Neural progenitor cell (in vitro differentiated cells): ENCODE measurements at regions not wholly inside any gene's neighbourhood (a gene's known extent, or its start where the extent isn't known, plus 50 kb on each side); places are given as distances from the start of the nearest gene placed in this dataset.

Experiments used
- DNase-seq: peaks from one replicate; pipeline ENCODE4 v3.0.0-alpha.2; 2016; ENCODE audit warnings: low spot score
- H2AFZ ChIP-seq: fragments of 200-600 bp; sonication (generic); replicated peaks from 2 replicates; pipeline ENCODE4 v1.6.1; 2016; ENCODE audit warnings: antibody characterized with exemption
- H3F3A ChIP-seq: fragments of 200-600 bp; sonication (generic); 2 replicates; pipeline ENCODE4 v1.6.1; 2016; ENCODE audit warnings: antibody characterized with exemption, low read depth
- H3K27ac ChIP-seq: fragments of 200-600 bp; sonication (generic); 2 replicates; pipeline ENCODE4 v1.5.1; 2016; ENCODE audit warnings: mild to moderate bottlenecking
- H3K27me3 ChIP-seq: fragments of 200-600 bp; sonication (generic); 2 replicates; pipeline ENCODE4 v1.6.1; 2016; ENCODE audit warnings: mild to moderate bottlenecking, moderate library complexity
- H3K36me3 ChIP-seq: fragments of 200-600 bp; sonication (generic); 2 replicates; pipeline ENCODE4 v1.5.1; 2016
- H3K4me1 ChIP-seq: fragments of 200-600 bp; sonication (generic); 2 replicates; pipeline ENCODE4 v1.6.1; 2016; ENCODE audit warnings: mixed run types
- H3K4me2 ChIP-seq: fragments of 200-600 bp; sonication (generic); 2 replicates; pipeline ENCODE4 v1.6.1; 2016
- H3K4me3 ChIP-seq: fragments of 200-600 bp; sonication (generic); 2 replicates; pipeline ENCODE4 v1.5.1; 2016
- H3K79me2 ChIP-seq: fragments of 200-600 bp; sonication (generic); 2 replicates; pipeline ENCODE4 v1.6.1; 2016; ENCODE audit warnings: low read depth
- H3K9ac ChIP-seq: fragments of 200-600 bp; sonication (generic); 2 replicates; pipeline ENCODE4 v1.6.1; 2016
- H3K9me3 ChIP-seq: fragments of 200-600 bp; sonication (generic); 2 replicates; pipeline ENCODE4 v1.5.1; 2016; ENCODE audit warnings: low read depth
- H4K20me1 ChIP-seq: fragments of 200-600 bp; sonication (generic); 2 replicates; pipeline ENCODE4 v1.6.1; 2016; ENCODE audit warnings: low read depth
- H3K27ac Mint-ChIP-seq: 3 replicates; pipeline ENCODE4 v1.8.0; 2021; ENCODE audit warnings: mixed read lengths
- H3K27me3 Mint-ChIP-seq: 2 replicates; pipeline ENCODE4 v1.8.0; 2022; ENCODE audit warnings: low read depth, mild to moderate bottlenecking, inconsistent platforms, moderate library complexity, mixed read lengths; ENCODE audit not compliant: insufficient read depth
- H3K36me3 Mint-ChIP-seq: 3 replicates; pipeline ENCODE4 v1.8.0; 2021; ENCODE audit warnings: mixed read lengths
- H3K4me1 Mint-ChIP-seq: 3 replicates; pipeline ENCODE4 v1.8.0; 2021; ENCODE audit warnings: mixed read lengths
- H3K4me3 Mint-ChIP-seq: 3 replicates; pipeline ENCODE4 v1.8.0; 2021; ENCODE audit warnings: mild to moderate bottlenecking, moderate library complexity, mixed read lengths
- H3K9me3 Mint-ChIP-seq: 3 replicates; pipeline ENCODE4 v1.8.0; 2020; ENCODE audit warnings: mixed read lengths
- CTCF ChIP-seq: fragments of 200-600 bp; sonication (generic); IDR thresholded peaks from 2 replicates; pipeline ENCODE4 v1.5.1; 2017; ENCODE audit warnings: antibody characterized with exemption, mild to moderate bottlenecking
- EZH2 ChIP-seq: fragments of 200-600 bp; sonication (generic); IDR thresholded peaks from 2 replicates; pipeline ENCODE4 v1.6.1; 2017; ENCODE audit warnings: antibody characterized with exemption, mild to moderate bottlenecking, moderate library complexity
- EZH2phosphoT487 ChIP-seq: fragments of 200-600 bp; sonication (generic); IDR thresholded peaks from 2 replicates; pipeline ENCODE4 v1.6.1; 2017; ENCODE audit warnings: antibody characterized with exemption

DNA sequence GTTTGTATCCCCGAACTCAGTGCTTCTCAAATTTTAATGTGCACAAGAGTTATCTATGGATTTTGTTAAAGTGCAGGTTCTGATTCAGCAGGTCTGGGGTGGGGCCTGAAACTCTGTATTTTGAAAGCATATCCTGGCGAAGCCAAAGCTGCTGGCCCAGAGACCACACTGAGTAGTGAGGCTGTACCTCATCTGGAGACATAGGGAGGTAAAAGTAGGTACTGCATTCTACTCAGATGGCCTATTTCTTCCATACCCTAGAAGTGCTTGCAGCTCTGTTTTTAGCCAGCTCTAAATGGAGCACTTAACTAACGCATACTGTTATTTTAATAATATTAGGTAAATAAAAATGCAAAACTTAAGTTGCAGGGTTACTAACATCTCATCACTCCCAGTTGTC lies 206.2 kb upstream of the PRNP start:
- DNase-seq, result no peak
- Histone ChIP-seq H3K4me3 (no peak overlapping the region), H3K9me3 (no peaks in the 10 kb centered on the region), H3K36me3 (no peaks in the 10 kb centered on the region), H3K27ac (no peak overlapping the region), H2AFZ (no peak overlapping the region), H3K4me2 (no peak overlapping the region), H3K79me2 (no peaks in the 10 kb centered on the region), H3K9ac (no peak overlapping the region), H3K27me3 (no peaks in the 10 kb centered on the region), H3K4me1 (no peaks in the 10 kb centered on the region), H3F3A (no peaks in the 10 kb centered on the region), H4K20me1 (no peaks in the 10 kb centered on the region)
- H3K36me3 Mint-ChIP-seq, result no peaks in the 10 kb centered on the region
- no peaks in the 10 kb centered on the region for H3K27me3 Mint-ChIP-seq
- TF ChIP-seq CTCF (no peak), EZH2phosphoT487 (no peak), EZH2 (no peak)
- H3K4me1 Mint-ChIP-seq, result no peaks in the 10 kb centered on the region
- peaks cover 2% of the 10 kb centered on the region for H3K9me3 Mint-ChIP-seq
- H3K27ac Mint-ChIP-seq, result no peak overlapping the region
- no peak overlapping the region for H3K4me3 Mint-ChIP-seq

- no peaks in the 10 kb centered on the region for H3K4me1 ChIP-seq
- Mint-ChIP-seq H3K36me3 (no peaks in the 10 kb centered on the region), H3K4me1 (no peaks in the 10 kb centered on the region), H3K27ac (no peak overlapping the region), H3K27me3 (peaks cover 3% of the 10 kb centered on the region), H3K4me3 (no peak overlapping the region), H3K9me3 (peaks cover 2% of the 10 kb centered on the region)
- no peaks in the 10 kb centered on the region for H3K27me3 ChIP-seq
- no peaks in the 10 kb centered on the region for H3K36me3 ChIP-seq
- H3K9me3 ChIP-seq, result no peaks in the 10 kb centered on the region
- DNase-seq, result no peak
- H3K4me2 ChIP-seq, result no peak overlapping the region
- no peak overlapping the region for H2AFZ ChIP-seq
- H3K27ac ChIP-seq, result no peak overlapping the region
- no peak overlapping the region for H3K4me3 ChIP-seq
- H3F3A ChIP-seq, result no peaks in the 10 kb centered on the region
- TF ChIP-seq EZH2phosphoT487 (no peak), EZH2 (no peak), CTCF (no peak)
- H3K79me2 ChIP-seq, result no peaks in the 10 kb centered on the region
- H3K9ac ChIP-seq, result no peak overlapping the region
- H4K20me1 ChIP-seq, result no peaks in the 10 kb centered on the region
Observed at GRCh38 chr20:4476903-4477500, 209.3 kb upstream of the PRNP start.

DNA sequence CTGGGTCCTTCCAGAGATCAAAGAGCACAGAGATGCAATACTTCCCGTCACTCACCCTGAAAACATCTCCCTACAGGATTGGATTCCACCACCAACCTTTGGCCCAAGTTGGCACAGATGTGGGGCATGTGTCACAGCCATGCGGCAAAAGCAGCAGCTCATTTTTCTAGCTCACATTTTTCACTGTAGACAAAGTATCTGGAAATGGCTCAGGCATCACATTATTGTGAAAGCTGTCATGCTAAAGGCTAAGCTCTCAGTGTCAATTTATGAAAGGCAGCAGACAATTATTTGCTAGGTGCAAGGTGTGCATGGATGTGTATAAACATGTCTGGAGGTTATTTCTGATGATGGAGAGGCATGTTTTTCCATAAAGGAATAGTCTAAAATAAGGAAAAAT lies 213.3 kb upstream of the PRNP start:
- H3K4me3 Mint-ChIP-seq, result no peak overlapping the region
- no peaks in the 10 kb centered on the region for H3K4me1 ChIP-seq
- no peak for DNase-seq
- H3K27me3 ChIP-seq, result no peaks in the 10 kb centered on the region
- no peaks in the 10 kb centered on the region for H3K36me3 Mint-ChIP-seq
- no peaks in the 10 kb centered on the region for H3K9me3 ChIP-seq
- no peak overlapping the region for H3K9ac ChIP-seq
- no peaks in the 10 kb centered on the region for H3F3A ChIP-seq
- peaks cover 10% of the 10 kb centered on the region for H3K4me1 Mint-ChIP-seq
- H4K20me1 ChIP-seq, result no peaks in the 10 kb centered on the region
- no peak overlapping the region for H3K4me3 ChIP-seq
- H3K4me2 ChIP-seq, result no peak overlapping the region
- H3K36me3 ChIP-seq, result no peaks in the 10 kb centered on the region
- no peaks in the 10 kb centered on the region for H3K79me2 ChIP-seq
- TF ChIP-seq CTCF, result no peak
- TF ChIP-seq EZH2phosphoT487, result no peak
- H3K27ac ChIP-seq, result no peak overlapping the region
- peaks cover 2% of the 10 kb centered on the region for H3K9me3 Mint-ChIP-seq
- H3K27me3 Mint-ChIP-seq, result peaks cover 3% of the 10 kb centered on the region
- H3K27ac Mint-ChIP-seq, result no peak overlapping the region
- H2AFZ ChIP-seq, result no peak overlapping the region
